Activated CD8-positive, alpha-beta memory T cell treated with anti-CD3 and anti-CD28 coated beads, Interleukin-2, amount 50 U/mL, for 24 hours (primary cell): ENCODE measurements at regions not wholly inside any gene's neighbourhood (a gene's known extent, or its start where the extent isn't known, plus 50 kb on each side); places are given as distances from the start of the nearest gene placed in this dataset.
"Not testable (repeated sequence)": the region's sequence is repeated elsewhere in the genome, so short reads cannot be mapped to it uniquely, and the experiment has no call there.

Experiments used
- DNase-seq: peaks from one replicate; pipeline ENCODE4 v3.0.0-alpha.2; 2020; ENCODE audit errors: extremely low read depth

GRCh38 chr22:47533961-47534803 lies 771.7 kb downstream of the TBC1D22A start:
- no peak for DNase-seq

- DNase-seq = no peak
These were observed 754.6 kb downstream of the TBC1D22A start for GRCh38 chr22:47517062-47517461.

DNA sequence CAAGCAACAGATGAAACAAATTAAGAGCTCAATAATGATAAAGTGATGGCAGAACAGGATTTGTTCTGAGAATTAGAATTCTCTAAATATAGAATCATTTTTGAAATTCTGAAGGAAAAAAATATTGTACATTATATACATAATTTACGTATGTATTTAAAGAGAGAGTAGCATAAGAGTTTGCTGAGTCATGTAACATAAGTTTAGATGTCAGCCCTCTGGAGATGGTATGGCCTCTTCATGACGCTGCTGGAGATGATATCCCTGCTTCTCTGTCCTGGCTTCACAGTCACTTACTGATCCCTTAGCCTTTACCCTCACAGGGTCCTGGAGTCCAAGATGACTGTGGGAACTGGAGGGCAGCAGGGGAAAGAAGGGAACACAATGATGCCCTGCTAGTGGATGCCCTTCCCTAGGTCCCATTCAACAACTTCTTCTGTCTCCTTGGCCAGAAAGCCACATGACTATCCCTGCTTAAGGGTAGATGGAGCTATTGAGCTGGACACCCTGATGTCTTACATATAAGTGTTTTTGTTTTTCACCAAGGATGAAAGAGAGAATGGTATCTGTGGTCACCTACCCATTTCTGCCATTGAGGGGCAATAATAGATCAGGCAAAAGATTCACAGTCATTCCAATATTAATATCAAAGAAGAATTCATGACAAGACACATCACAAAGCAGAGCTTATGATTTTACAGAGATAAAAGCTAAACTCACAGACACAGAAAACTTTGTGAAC lies 753.1 kb downstream of the TBC1D22A start:
- no peak for DNase-seq

- no peak for DNase-seq
These were observed 750.2 kb downstream of the TBC1D22A start for GRCh38 chr22:47512617-47513016.

DNA sequence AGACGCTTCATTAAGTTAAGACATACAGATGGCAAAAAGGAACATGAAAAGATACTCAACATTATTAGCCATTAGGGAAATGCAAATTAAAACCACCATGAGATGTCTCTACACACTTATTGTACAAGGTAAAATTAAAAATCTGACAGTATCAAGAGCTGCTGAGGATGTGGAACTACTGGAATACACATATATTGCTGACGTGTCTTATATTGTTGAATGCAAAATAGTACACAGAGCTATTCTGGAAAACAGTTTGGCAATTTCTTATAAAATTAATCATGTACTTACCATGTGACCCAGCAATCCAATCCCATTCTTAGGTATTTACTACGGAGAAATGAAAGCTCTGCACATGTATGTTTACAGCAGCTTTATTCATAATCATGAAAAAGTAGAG lies 742.5 kb downstream of the TBC1D22A start:
- no peak for DNase-seq

DNA sequence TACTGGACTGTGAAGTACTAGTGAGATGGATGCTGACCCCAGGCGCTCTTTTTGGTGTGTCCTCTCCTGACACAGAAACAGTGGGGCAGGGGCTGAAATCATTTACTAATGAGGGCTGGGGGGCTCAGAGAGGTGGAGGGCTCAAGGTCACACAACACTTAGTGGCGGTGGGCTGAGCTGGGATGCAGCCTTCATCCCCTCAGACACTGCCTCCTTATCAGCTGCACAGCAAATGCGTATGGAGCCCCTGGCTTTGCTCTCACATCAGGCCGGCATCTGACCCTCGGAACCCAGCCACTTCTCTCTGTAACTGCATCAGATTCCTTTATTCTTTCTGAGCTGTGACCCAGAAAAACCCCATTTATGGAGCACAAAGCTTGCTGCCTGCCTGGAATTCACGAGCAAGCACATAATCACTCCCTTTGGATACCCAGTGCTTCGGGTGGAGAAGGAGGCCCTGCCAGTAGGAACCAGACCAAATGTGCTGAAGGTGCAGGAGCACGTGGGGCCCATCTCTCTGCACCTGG lies 736.6 kb downstream of the TBC1D22A start:
- no peak for DNase-seq

GRCh38 chr22:47497666-47498065 lies 735.2 kb downstream of the TBC1D22A start:
- no peak for DNase-seq

DNA sequence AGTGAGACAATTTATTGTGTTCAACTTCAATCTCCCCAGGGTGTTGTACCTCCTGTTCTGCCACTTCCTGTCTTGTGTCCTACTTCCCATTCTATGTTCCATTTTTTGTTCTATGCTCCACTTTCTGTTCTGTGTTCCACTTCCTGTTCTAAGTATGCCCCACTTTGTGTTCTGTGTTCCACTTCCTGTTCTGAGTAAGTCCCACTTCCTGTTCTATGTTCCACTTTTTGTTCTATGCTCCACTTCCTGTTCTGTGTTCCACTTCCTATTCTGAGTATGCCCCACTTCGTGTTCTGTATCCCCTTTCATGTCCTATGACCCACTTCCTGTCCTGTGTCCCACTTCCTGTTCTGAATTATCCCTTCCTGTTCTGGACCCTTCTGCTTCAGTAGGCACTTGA lies 732.7 kb downstream of the TBC1D22A start:
- no peak for DNase-seq

- not testable (repeated sequence) for DNase-seq
These were observed 725.7 kb downstream of the TBC1D22A start for GRCh38 chr22:47488131-47488530.

DNA sequence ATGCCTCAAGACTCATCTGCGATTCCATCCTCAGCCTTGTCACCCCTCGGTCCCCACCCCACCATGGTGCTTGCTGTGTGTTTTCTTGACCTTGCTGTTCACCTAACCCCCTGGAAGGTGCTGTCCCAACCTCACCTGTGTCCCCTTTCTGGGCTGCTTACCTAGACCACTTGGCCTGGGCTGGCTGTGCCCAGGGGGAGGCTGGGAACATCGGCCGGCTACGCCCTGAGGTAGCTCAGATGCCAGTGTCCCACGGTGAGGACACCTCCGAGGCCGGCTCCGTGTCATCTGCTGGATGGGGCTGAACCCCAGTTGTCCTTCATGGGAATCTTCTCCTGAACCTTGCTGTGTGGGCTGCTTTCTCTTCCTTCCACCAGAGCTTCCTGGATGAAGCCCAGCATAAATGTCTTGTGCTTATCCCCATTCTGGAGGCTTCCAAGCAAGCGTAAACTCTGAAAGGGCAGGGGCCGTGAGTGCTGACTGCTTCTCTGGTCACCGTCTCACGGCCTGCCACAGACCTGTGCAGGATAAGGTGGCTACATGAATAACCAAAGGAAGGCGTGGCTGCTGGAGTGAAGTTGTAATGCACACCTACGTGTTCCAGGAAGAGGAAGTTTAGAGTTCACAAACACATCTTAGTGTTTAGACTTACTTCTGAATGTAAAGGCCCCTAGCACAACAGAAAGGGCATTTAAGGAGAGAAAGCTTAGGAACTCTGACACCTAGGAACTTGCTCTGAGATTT lies 724.3 kb downstream of the TBC1D22A start:
- DNase-seq = no peak

DNA sequence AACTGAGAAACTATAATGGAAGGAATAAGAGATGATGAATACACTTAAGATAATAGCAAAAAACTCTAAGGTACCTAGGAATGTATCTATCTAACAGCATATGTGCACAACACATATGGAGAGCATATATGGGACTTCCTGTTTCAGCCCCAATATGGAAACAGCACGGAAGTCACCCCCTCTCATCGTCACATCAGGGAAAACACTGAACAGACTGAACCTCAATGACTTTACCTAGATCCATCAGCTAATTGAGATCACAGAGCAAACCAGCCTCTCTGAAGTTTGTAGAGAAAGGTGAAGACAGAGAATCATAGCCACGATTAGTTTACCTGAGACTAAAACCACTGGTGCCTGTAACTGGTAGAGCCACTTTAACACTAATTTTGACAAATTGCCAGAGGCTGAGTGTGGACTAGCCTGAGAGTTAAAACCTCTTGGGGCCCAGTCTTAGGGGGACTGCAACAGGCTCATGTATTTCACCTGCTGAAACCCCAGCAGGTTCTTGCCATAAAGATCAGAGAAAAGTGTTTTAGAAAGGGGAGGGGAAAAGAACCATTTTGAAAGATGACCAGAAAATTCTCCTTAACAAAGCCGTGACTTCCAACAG lies 722.6 kb downstream of the TBC1D22A start:
- DNase-seq = no peak

DNA sequence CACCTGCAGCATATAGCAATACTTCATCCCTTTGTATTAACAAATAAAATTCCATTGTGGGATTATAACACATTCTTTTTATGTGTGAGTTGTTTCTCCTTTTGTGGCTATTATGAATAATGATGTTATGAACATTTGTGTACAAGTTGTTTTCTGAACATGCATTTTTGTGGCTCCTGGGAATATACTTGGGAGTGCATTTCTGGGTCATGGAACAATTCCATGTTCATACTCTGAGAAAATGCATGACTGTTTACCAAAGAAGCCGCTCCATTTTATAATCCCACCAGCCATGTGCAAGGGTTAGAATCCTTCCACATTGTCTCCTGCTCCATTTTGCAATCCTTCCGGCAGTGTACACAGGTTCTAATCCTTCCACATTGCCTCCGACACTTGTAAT lies 713.8 kb downstream of the TBC1D22A start:
- no peak for DNase-seq

GRCh38 chr22:47474895-47475294 lies 712.4 kb downstream of the TBC1D22A start:
- DNase-seq = no peak

DNA sequence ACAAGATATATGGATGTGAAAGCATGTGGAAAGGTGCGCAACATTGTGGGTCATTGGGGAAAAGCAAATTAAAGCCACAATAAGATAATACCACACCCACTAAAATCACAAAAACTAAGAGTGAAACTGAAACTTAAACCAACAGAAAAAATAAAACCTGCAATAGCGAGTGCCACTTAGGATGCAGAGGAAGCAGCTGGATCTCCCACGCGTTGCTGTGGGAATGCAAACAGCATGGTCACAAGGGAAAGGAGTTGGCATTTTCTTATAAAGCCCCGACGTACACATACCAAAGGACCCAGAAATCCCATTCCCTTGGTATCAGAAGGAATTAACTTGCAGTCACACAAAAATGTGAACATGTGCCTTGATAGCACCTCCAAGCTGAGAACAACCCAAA lies 712.0 kb downstream of the TBC1D22A start:
- DNase-seq = no peak

DNA sequence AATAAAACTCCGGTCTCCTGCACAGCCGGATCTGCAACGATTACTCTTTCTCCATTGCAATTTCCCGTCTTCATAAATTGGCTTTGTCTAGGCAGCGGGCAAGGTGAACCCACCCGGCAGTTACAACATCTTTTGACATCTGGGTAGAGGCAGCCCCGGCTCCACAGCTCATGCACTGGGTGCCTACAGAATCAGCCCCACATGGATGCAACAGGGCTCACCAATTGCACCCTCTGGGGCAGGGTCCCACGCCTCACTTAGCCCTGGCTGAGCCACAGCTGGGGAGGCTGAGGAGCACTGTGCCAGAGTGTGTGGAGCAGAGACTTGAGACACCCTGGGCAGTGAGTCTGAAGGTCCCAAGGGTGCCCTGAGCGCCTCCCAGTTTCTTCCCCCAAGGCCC lies 710.2 kb downstream of the TBC1D22A start:
- DNase-seq = no peak

DNA sequence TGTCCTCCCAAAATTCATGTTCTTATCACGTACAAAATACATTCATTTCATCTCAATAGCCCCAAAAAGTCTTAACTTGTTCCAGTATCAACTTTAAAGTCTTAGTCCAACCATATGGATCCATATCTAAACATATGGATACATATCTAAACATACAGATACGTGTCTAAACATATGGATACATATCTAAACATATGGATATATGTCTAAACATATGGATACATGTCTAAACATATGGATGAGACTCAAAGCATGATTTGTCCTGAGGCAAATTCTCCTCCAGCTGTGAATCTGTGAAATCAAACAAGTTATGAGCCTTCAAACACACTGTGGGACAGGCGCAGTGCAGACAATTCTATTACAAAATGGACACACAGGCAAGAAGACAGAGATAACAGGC lies 709.0 kb downstream of the TBC1D22A start:
- no peak for DNase-seq

- no peak for DNase-seq
These were observed 703.4 kb downstream of the TBC1D22A start for GRCh38 chr22:47465809-47466208.

GRCh38 chr22:47465222-47465621 lies 702.8 kb downstream of the TBC1D22A start:
- no peak for DNase-seq

DNA sequence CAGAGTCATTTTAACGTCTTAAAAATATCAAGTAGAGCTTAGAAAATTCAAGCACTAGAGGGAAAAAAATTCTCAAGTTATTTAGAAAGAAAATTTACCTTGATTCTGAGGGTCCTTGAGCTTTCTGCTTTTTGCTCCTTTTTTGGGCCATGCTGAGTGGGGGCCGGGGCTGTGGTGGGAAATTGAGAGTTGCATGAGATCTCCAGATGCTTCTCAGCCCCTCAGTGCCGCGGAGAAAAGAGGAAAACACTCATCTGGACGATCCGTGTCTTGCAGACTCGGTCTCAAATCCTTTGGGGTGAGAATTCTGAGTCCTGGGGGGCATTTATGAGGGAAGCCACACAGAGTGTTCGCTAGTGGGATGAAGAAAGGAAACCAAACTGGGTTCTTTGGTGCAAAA lies 700.8 kb downstream of the TBC1D22A start:
- DNase-seq = no peak

GRCh38 chr22:47460861-47461260 lies 698.4 kb downstream of the TBC1D22A start:
- DNase-seq = no peak

DNA sequence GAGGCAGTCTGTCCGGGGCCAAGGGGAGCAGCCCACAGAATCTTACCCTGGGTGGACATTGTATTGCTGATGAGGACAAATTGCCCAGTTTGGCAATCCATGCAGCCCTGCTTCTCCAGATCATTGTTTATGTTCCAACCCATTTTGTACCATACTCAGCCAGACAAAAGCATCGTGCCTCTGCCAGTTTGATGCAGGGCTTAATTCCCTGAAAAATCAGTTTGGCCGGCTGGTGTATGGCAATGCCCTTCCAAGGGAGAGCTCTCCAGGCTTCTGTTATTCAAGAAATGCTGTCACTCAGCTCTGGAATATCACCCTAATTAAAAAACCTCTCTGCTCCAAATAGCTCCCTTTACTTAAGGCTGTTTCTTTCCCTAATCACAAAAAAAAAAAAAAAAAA lies 697.7 kb downstream of the TBC1D22A start:
- no peak for DNase-seq

DNA sequence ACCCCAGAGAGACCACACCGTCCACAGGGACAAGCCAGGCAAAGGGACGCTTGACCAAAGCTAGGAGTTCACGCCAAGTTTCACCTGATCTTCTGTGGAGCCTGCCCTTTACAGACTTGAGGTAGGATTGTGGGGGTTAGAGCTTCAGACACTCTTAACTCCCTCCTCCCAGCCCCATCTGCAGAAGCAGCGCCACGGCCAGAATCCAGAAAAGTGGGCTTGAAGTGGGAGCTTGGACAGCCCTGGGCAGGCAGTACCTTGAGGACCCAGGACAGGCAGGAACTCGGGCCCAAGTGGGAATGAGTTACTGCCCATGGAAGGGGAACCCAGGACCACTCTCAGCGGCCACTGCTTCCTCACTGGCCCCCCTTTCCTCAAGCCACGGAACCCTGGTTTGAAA lies 695.9 kb downstream of the TBC1D22A start:
- no peak for DNase-seq
